Colon (tissue), 2 donors: ENCODE measurements at regions not wholly inside any gene's neighbourhood (a gene's known extent, or its start where the extent isn't known, plus 50 kb on each side); places are given as distances from the start of the nearest gene placed in this dataset.
"Not testable (repeated sequence)": the region's sequence is repeated elsewhere in the genome, so short reads cannot be mapped to it uniquely, and the experiment has no call there.

Experiments
- FAIRE-seq: peaks from 2 replicates; lab custom pipeline; 2012; peaks lifted over from hg19 to GRCh38; lab: Jason Lieb, UNC
- donor health status: control.
- donor health status: control.

- FAIRE-seq = no peak
These were observed 1638.3 kb downstream of the MRPL39 start for GRCh38 chr21:23968722-23969647.

DNA sequence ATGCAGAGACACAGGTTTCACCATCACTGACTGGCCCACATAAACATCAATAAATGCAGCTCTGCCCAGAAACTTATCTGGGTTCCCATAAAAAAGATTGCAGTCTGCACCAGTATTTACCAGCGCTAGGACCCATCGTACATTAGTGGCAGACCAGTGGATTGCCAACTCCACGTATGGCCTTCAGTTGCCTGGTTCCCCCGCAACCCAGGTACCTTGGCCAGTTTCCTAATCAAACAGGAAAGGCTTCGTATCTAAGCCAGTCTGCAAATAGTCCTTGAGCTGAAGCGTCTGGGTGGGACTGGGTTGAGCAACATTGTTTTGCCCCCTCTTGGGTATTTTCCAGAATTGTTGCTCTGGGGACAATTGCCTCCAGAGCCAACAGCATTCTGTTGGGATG, 1639.3 kb downstream of the MRPL39 start:
- FAIRE-seq = no peak

GRCh38 chr21:23963454-23963853, 1643.8 kb downstream of the MRPL39 start:
- FAIRE-seq = no peak

GRCh38 chr21:23960769-23961168, 1646.5 kb downstream of the MRPL39 start:
- no peak for FAIRE-seq

- no peak for FAIRE-seq
These were observed 1652.0 kb downstream of the MRPL39 start for GRCh38 chr21:23955135-23955843.

DNA sequence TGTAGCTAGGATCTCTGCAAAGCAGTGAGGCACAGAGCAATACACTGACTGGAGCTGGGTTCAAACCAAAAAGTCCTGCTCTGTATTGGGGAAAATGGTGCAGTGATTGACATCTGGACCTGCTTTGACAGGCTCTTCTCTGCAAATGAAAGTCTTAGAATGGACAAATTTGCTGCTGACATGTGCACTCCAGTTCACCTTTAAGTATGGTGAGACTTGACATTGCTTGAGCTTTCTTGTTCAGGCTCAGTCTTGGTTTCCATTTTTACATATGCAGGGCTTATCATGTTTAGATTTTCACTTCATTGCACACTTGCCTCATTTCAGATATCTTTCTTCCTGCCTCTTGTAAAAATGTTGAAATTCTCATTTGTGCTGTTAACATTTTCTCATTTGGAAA, 1655.0 kb downstream of the MRPL39 start:
- no peak for FAIRE-seq

DNA sequence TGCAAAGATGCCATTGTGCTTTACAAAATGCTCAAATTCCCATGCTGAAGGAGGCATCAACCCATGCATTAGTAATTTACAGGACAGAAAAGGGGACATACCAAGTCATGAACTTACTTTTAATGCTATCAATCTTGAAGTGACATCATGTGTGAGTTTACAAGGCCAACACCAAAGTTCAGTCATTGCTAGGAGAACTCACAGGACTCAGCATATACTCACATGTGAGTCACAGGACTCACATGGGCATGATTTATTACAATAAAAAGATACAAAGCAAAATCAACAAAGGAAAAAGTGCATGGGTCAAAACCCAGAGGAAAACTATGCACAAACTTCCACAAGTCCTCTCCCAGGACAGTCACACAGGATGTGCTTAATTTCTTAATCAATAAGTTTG, 1656.0 kb downstream of the MRPL39 start:
- FAIRE-seq = no peak

GRCh38 chr21:23950344-23950743, 1656.9 kb downstream of the MRPL39 start:
- FAIRE-seq = no peak

DNA sequence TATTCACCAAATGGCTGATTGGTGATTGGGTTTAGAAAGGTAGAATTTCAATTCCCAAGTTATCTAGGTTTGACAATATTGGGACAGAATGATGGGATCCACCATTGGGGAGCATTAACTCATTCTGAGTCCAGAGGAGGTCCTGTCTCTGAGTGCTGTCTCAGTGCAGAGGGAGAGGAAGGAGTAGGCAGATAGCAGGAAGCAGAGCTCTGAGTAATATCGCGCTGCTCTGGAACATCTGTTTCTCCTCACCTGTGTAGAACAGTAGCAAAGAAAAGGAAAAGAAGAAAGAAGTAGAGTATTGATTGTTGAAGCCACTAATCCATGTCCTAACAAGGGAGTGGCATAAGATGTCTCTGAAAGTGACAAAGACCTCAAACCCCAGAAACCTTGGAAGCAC, 1657.8 kb downstream of the MRPL39 start:
- FAIRE-seq = no peak

DNA sequence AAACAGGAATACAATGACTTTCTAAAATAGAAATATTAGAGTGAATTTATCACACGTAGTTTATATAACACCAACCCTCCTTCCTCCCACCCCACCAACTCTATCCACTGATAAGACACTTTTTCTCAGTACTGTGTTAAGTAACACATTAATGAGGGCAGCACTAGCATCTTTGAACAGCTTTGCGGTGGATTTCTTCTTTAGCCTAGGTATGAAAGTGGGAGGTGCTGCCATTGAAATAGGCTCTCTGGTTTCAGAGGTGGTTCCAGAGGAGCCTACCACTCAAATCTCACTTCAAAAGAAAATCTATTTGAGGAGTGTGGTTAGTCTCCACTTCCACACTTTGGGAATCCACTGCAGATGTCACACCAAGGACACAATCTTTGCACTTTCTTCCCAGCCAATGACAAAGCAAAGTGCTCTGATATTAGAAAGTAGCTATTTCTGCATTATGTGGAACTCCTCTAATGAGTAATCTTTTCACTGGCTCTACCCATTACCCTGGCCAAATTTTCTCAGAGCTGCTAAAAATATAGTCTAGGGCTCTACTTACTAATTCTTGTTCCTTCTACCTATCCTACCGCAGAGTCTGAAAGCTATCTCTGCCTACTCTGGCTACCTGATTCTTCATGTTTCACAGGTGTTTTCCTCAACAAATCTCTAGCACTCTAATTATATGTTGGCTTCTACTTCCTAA, 1667.8 kb downstream of the MRPL39 start:
- no peak for FAIRE-seq

- FAIRE-seq = no peak
These were observed 1670.3 kb downstream of the MRPL39 start for GRCh38 chr21:23936991-23937390.

DNA sequence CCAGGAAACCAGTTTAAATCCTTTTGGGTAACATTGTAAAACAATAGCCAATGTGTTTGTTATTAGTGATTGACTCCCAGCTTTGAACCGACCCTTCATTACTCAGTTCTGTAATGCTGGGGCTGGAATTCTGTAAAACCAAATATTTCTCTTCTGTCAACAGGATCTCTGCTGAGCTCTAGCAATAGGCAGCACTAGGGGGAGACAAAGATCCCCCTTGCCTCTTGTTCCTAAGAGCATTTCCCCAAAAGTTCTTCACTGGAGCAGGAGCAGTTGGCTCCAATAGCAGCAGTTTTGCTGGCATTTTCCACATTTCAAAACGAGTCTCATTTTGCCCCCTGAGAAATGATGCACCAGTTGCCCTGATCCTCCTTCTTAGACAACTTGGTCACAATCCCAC, 1671.1 kb downstream of the MRPL39 start:
- no peak for FAIRE-seq

GRCh38 chr21:23930565-23930964, 1676.7 kb downstream of the MRPL39 start:
- FAIRE-seq = no peak

GRCh38 chr21:23926430-23926829, 1680.9 kb downstream of the MRPL39 start:
- FAIRE-seq = not testable (repeated sequence)

- no peak for FAIRE-seq
These were observed 1685.4 kb downstream of the MRPL39 start for GRCh38 chr21:23921670-23922418.

DNA sequence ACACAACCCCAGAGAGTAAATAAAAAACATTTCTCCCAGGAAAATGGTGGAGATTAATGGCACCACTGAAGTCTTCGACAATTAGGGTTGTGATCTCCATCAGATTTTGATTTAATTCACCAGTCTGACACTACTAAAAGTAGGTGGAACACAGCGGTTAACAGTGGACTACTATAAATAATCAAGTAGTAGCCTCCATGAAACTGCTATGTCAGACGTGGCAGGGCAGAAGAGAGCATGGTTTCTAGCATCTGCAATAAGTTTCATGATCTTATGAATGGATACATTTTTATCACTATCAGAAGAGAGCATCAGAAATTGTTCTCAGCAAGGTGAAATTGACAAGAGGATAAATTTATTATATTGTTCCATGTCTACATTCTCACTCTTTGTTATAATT, 1706.6 kb downstream of the MRPL39 start:
- no peak for FAIRE-seq

- no peak for FAIRE-seq
These were observed 1707.7 kb downstream of the MRPL39 start for GRCh38 chr21:23899561-23899960.

- FAIRE-seq = no peak
These were observed 1716.6 kb downstream of the MRPL39 start for GRCh38 chr21:23890652-23891051.

GRCh38 chr21:23887725-23888306, 1719.5 kb downstream of the MRPL39 start:
- no peak for FAIRE-seq

GRCh38 chr21:23886828-23887724, 1720.2 kb downstream of the MRPL39 start:
- no peak for FAIRE-seq

DNA sequence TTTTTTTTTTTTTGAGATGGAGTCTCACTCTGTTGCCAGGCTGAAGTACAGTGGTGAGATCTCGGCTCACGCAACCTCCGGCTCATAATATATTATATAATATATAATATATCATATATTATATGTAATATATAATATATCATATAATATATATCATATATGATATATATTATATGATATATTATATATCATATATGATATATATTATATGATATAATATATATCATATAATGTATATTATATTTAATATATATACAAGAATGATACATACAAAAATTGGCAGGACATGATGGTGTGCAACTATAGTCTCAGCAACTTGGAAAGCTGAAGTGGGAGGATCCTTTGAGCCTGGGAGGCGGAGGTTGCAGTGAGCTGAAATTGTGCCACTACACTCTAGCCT, 1725.5 kb downstream of the MRPL39 start:
- FAIRE-seq = peak; percentile 95
